ENCODE measurements at regions not wholly inside any gene's neighbourhood (a gene's known extent, or its start where the extent isn't known, plus 50 kb on each side); places are given as distances from the start of the nearest gene placed in this dataset.

DNA sequence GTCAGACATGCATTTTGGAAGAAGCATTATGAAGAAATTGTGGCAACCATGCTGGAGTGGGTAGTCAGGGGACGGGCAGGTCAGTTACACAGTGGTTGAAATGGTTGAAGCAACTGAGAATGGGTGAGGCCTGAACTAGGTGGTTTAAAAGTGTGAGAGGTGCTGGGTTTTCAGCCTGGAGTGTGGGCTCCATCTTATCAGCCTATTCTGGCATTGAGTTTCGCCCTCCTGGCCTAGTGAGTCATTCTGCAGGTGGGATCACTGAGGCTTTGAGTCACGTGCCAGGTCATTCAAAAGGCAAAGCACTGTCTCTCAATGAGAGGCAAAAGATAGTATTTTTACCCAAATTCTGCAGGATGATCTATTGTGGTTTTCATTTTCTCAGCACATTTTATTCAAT, 181.9 kb upstream of the CHD6 start (continued):
- TF ChIP-seq, protein P1, sequence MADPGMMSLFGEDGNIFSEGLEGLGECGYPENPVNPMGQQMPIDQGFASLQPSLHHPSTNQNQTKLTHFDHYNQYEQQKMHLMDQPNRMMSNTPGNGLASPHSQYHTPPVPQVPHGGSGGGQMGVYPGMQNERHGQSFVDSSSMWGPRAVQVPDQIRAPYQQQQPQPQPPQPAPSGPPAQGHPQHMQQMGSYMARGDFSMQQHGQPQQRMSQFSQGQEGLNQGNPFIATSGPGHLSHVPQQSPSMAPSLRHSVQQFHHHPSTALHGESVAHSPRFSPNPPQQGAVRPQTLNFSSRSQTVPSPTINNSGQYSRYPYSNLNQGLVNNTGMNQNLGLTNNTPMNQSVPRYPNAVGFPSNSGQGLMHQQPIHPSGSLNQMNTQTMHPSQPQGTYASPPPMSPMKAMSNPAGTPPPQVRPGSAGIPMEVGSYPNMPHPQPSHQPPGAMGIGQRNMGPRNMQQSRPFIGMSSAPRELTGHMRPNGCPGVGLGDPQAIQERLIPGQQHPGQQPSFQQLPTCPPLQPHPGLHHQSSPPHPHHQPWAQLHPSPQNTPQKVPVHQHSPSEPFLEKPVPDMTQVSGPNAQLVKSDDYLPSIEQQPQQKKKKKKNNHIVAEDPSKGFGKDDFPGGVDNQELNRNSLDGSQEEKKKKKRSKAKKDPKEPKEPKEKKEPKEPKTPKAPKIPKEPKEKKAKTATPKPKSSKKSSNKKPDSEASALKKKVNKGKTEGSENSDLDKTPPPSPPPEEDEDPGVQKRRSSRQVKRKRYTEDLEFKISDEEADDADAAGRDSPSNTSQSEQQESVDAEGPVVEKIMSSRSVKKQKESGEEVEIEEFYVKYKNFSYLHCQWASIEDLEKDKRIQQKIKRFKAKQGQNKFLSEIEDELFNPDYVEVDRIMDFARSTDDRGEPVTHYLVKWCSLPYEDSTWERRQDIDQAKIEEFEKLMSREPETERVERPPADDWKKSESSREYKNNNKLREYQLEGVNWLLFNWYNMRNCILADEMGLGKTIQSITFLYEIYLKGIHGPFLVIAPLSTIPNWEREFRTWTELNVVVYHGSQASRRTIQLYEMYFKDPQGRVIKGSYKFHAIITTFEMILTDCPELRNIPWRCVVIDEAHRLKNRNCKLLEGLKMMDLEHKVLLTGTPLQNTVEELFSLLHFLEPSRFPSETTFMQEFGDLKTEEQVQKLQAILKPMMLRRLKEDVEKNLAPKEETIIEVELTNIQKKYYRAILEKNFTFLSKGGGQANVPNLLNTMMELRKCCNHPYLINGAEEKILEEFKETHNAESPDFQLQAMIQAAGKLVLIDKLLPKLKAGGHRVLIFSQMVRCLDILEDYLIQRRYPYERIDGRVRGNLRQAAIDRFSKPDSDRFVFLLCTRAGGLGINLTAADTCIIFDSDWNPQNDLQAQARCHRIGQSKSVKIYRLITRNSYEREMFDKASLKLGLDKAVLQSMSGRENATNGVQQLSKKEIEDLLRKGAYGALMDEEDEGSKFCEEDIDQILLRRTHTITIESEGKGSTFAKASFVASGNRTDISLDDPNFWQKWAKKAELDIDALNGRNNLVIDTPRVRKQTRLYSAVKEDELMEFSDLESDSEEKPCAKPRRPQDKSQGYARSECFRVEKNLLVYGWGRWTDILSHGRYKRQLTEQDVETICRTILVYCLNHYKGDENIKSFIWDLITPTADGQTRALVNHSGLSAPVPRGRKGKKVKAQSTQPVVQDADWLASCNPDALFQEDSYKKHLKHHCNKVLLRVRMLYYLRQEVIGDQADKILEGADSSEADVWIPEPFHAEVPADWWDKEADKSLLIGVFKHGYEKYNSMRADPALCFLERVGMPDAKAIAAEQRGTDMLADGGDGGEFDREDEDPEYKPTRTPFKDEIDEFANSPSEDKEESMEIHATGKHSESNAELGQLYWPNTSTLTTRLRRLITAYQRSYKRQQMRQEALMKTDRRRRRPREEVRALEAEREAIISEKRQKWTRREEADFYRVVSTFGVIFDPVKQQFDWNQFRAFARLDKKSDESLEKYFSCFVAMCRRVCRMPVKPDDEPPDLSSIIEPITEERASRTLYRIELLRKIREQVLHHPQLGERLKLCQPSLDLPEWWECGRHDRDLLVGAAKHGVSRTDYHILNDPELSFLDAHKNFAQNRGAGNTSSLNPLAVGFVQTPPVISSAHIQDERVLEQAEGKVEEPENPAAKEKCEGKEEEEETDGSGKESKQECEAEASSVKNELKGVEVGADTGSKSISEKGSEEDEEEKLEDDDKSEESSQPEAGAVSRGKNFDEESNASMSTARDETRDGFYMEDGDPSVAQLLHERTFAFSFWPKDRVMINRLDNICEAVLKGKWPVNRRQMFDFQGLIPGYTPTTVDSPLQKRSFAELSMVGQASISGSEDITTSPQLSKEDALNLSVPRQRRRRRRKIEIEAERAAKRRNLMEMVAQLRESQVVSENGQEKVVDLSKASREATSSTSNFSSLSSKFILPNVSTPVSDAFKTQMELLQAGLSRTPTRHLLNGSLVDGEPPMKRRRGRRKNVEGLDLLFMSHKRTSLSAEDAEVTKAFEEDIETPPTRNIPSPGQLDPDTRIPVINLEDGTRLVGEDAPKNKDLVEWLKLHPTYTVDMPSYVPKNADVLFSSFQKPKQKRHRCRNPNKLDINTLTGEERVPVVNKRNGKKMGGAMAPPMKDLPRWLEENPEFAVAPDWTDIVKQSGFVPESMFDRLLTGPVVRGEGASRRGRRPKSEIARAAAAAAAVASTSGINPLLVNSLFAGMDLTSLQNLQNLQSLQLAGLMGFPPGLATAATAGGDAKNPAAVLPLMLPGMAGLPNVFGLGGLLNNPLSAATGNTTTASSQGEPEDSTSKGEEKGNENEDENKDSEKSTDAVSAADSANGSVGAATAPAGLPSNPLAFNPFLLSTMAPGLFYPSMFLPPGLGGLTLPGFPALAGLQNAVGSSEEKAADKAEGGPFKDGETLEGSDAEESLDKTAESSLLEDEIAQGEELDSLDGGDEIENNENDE (IDR thresholded peaks at IDR 0.05; ENCODE audit: insufficient replicate concordance, low read length): no peak
- TF ChIP-seq HDAC2 (IDR thresholded peaks at IDR 0.05; ENCODE audit: borderline replicate concordance in 1 of 2, low read depth in 2 of 2, low read length in 2 of 2) (no peak), EZH2 (IDR thresholded peaks at IDR 0.05; ENCODE audit: low read depth, low read length, severe bottlenecking) (no peak), JUN (IDR thresholded peaks at IDR 0.05; ENCODE audit: low read depth, low read length) (no peak), CBX5 (IDR thresholded peaks at IDR 0.05; ENCODE audit: low read depth, low read length) (no peak), POU5F1 (IDR thresholded peaks at IDR 0.05; ENCODE audit: low read depth, low read length) (no peak), KDM5A (IDR thresholded peaks at IDR 0.05; ENCODE audit: low read length) (no peak)

Data from H1 (cell line).